ENCODE measurements at regions not wholly inside any gene's neighbourhood (a gene's known extent, or its start where the extent isn't known, plus 50 kb on each side); places are given as distances from the start of the nearest gene placed in this dataset.

GRCh38 chr10:121310151-121310711 lies 288.0 kb downstream of the FGFR2 start:
- TF ChIP-seq CTCF (IDR thresholded peaks at IDR 0.05; ENCODE audit: low read depth, low read length) (no peak), MAX (IDR thresholded peaks at IDR 0.05; ENCODE audit: low read depth, low read length) (no peak), POLR2A (IDR thresholded peaks at IDR 0.05; ENCODE audit: extremely low read depth, insufficient read length) (no peak)
